ENCODE measurements at regions not wholly inside any gene's neighbourhood (a gene's known extent, or its start where the extent isn't known, plus 50 kb on each side); places are given as distances from the start of the nearest gene placed in this dataset.

- TF ChIP-seq CTCF (IDR thresholded peaks at IDR 0.05; ENCODE audit: low read depth, low read length, poor library complexity, severe bottlenecking) (no peak), EZH2phosphoT487 (IDR thresholded peaks at IDR 0.05; ENCODE audit: borderline replicate concordance, low read length) (no peak)
These were observed 2272.1 kb downstream of the TP53TG3F start for GRCh38 chr16:35731341-35732040.

Data from DOHH2 (cell line).